K562 (cell line): ENCODE measurements at regions not wholly inside any gene's neighbourhood (a gene's known extent, or its start where the extent isn't known, plus 50 kb on each side); places are given as distances from the start of the nearest gene placed in this dataset.

ENCODE experiments used
- ATAC-seq: fragments of 200-7000 bp; cut with Tn5 transposase; 3 replicates; pipeline ENCODE4 v1.9.1; 2020; ENCODE audit warnings: moderate library complexity
- BruUV-seq: library from RNA; stranded (reverse); fragments of 400-500 nt; replicated peaks from 2 replicates; lab custom pipeline; 2021; lab: Mats Ljungman, UMichigan
- CTCF ChIA-PET: fragments of 300-600 bp; formaldehyde crosslinking; extraction: SDS; loops from one replicate; lab custom pipeline; 2021; ENCODE audit warnings: low intra/inter-chr PET ratio; lab: Yijun Ruan, JAX
- POLR2A ChIA-PET: fragments of 300-600, 350-650 bp; sonication (Branson Sonifier 250); formaldehyde crosslinking; extraction: SDS; loops from one replicate; lab custom pipeline; 2021; ENCODE audit warnings: antibody characterized with exemption, inconsistent platforms; lab: Yijun Ruan, JAX
- DNase-seq, 4 experiments: peaks; one replicate each; pipeline versions ENCODE4 v3.0.0 to v3.0.0-alpha.2; 2011 to 2018; ENCODE audit warnings: low spot score in 3 of 4, mixed read lengths in 3 of 4; ENCODE audit errors: extremely low read depth in 1 of 4
- FAIRE-seq: peaks from 2 replicates; lab custom pipeline; 2011; peaks lifted over from hg19 to GRCh38; lab: Jason Lieb, UNC
- H2AFZ ChIP-seq: 2 replicates; pipeline ENCODE4 v1.6.0; 2011; ENCODE audit warnings: low read depth, low read length, control low read depth, inconsistent platforms
- H3K27ac ChIP-seq: fragments of 200-600 bp; 3 replicates; pipeline ENCODE4 v1.8.0; 2011; ENCODE audit warnings: low read depth, mild to moderate bottlenecking, control low read depth, inconsistent platforms, low read length, moderate library complexity, mixed read lengths; ENCODE audit errors: extremely low read depth
- H3K27me3 ChIP-seq, 2 experiments: fragments of 300-600 bp in 1 of 2; 2 replicates in 1 of 2; 3 replicates in 1 of 2; pipeline versions ENCODE4 v1.6.0 to v1.8.0; 2011; ENCODE audit warnings: inconsistent platforms in 2 of 2, low read length in 2 of 2, mild to moderate bottlenecking in 1 of 2, mixed read lengths in 1 of 2, moderate library complexity in 1 of 2; ENCODE audit not compliant: control insufficient read depth in 2 of 2, insufficient read depth in 2 of 2
- H3K36me3 ChIP-seq: fragments of 300-600 bp; 3 replicates; pipeline ENCODE4 v1.8.0; 2011; ENCODE audit warnings: mild to moderate bottlenecking, low read length, inconsistent platforms; ENCODE audit not compliant: control insufficient read depth, insufficient read depth
- H3K4me1 ChIP-seq, 2 experiments: fragments of 200-600 bp in 1 of 2; replicated peaks in 1 of 2; 2 replicates in 1 of 2; 3 replicates in 1 of 2; pipeline versions ENCODE4 v1.5.1 to v1.8.0; 2011; ENCODE audit warnings: inconsistent platforms in 2 of 2, low read length in 2 of 2, mild to moderate bottlenecking in 1 of 2, mixed read lengths in 1 of 2, moderate library complexity in 1 of 2; ENCODE audit not compliant: control insufficient read depth in 2 of 2, insufficient read depth in 2 of 2
- H3K4me2 ChIP-seq: 2 replicates; pipeline ENCODE4 v1.6.1; 2011; ENCODE audit warnings: low read length, control low read depth, inconsistent platforms, mixed read lengths; ENCODE audit not compliant: insufficient read depth
- H3K4me3 ChIP-seq: fragments of 200-600 bp; sonication (generic), shearing (Covaris generic); 2 replicates; pipeline ENCODE4 v1.5.1; 2016; ENCODE audit warnings: control low read depth, inconsistent platforms
- H3K79me2 ChIP-seq: fragments of 200-600 bp; 3 replicates; pipeline ENCODE4 v1.8.0; 2011; ENCODE audit warnings: low read length, inconsistent platforms; ENCODE audit not compliant: control insufficient read depth, insufficient read depth
- H3K9ac ChIP-seq, 2 experiments: 2 replicates each; pipeline versions ENCODE4 v1.6.0 to v1.6.1; 2011; ENCODE audit warnings: low read depth in 2 of 2, low read length in 2 of 2, control low read depth in 1 of 2, inconsistent platforms in 1 of 2, mild to moderate bottlenecking in 1 of 2, mixed read lengths in 1 of 2; ENCODE audit not compliant: insufficient read depth in 1 of 2
- H3K9me1 ChIP-seq: one replicate; pipeline ENCODE4 v1.6.0; 2011; ENCODE audit warnings: inconsistent platforms, mild to moderate bottlenecking, low read length, moderate library complexity; ENCODE audit not compliant: control insufficient read depth, insufficient read depth
- H3K9me3 ChIP-seq: replicated peaks from 2 replicates; pipeline ENCODE4 v1.5.1; 2011; ENCODE audit warnings: low read depth, low read length, inconsistent platforms; ENCODE audit not compliant: control insufficient read depth, insufficient read depth
- H4K20me1 ChIP-seq: replicated peaks from 2 replicates; pipeline ENCODE4 v1.6.1; 2011; ENCODE audit warnings: low read length, inconsistent platforms, mixed read lengths; ENCODE audit not compliant: control insufficient read depth, insufficient read depth
- GATAD2B ChIP-seq: fragments of 450-650 bp; IDR thresholded peaks from 2 replicates; pipeline ENCODE4 v1.6.1; 2017; ENCODE audit warnings: mild to moderate bottlenecking, borderline replicate concordance
- KDM5B ChIP-seq: fragments of 200-600 bp; sonication (generic); IDR thresholded peaks from 2 replicates; pipeline ENCODE4 v1.6.1; 2012; ENCODE audit warnings: low read depth, mild to moderate bottlenecking, moderate library complexity, low read length, control low read depth, inconsistent platforms; ENCODE audit not compliant: insufficient replicate concordance
- KHSRP ChIP-seq: fragments of 450-650 bp; IDR thresholded peaks from 2 replicates; pipeline ENCODE4 v1.6.1; 2017
- NONO ChIP-seq, 2 experiments: fragments of 200-400 bp in 1 of 2; fragments of 450-650 bp in 1 of 2; formaldehyde crosslinking in 1 of 2; IDR thresholded peaks; 2 replicates each; pipeline ENCODE4 v1.6.1; 2017; ENCODE audit warnings: low read depth in 2 of 2, mild to moderate bottlenecking in 2 of 2, moderate library complexity in 2 of 2, low read length in 1 of 2
- PHF20 ChIP-seq: fragments of 450-650 bp; IDR thresholded peaks from 2 replicates; pipeline ENCODE4 v1.6.1; 2018; ENCODE audit not compliant: partially characterized antibody
- PRPF4 ChIP-seq: fragments of 200-400 bp; formaldehyde crosslinking; IDR thresholded peaks from one replicate; pipeline ENCODE4 v1.6.1; 2017; ENCODE audit warnings: low read length, low read depth, mild to moderate bottlenecking; ENCODE audit not compliant: insufficient read depth, poor library complexity, severe bottlenecking
- RBM14 ChIP-seq: fragments of 200-400 bp; formaldehyde crosslinking; IDR thresholded peaks from 2 replicates; pipeline ENCODE4 v1.6.1; 2018; ENCODE audit warnings: low read depth, mild to moderate bottlenecking, low read length, moderate library complexity, borderline replicate concordance; ENCODE audit not compliant: insufficient read depth
- STAT5B ChIP-seq: fragments of 250-450 bp; sonication (Bioruptor Pico); IDR thresholded peaks from 2 replicates; pipeline ENCODE4 v1.8.0; 2021; ENCODE audit warnings: mild to moderate bottlenecking, inconsistent platforms
- ZNF121 ChIP-seq: sonication (generic); formaldehyde crosslinking; conservative IDR thresholded peaks from 2 replicates; pipeline ENCODE4 v1.8.0; 2022; ENCODE audit warnings: missing genetic modification reagents
- ZNF232 ChIP-seq: sonication (generic); formaldehyde crosslinking; IDR thresholded peaks from 2 replicates; pipeline ENCODE4 v1.8.0; 2022; ENCODE audit warnings: mild to moderate bottlenecking, missing genetic modification reagents
- ZNF584 ChIP-seq: fragments of 200-800 bp; sonication (Bioruptor generic); IDR thresholded peaks from 2 replicates; pipeline ENCODE4 v1.6.1; 2016; ENCODE audit warnings: low read depth, mild to moderate bottlenecking, missing genetic modification characterization, missing compliant biosample characterization
- ZNF79 ChIP-seq: fragments of 250-450 bp; sonication (Bioruptor Pico); IDR thresholded peaks from 2 replicates; pipeline ENCODE4 v1.4.0; 2020; ENCODE audit warnings: low read depth, mild to moderate bottlenecking, moderate library complexity
- WGBS: fragments of 100-300 bp; shearing (Covaris generic); methylation state at CpG from one replicate; pipeline ENCODE4 v1.1.6; 2016; ENCODE audit warnings: low coverage, mixed read lengths; ENCODE audit not compliant: insufficient coverage; ENCODE audit errors: missing lambda C conversion rate; 5-methylcytosine and 5-hydroxymethylcytosine counted together
- in situ Hi-C: fragments of 300-500 bp; cut with MboI; formaldehyde crosslinking; loops from 4 replicates; pipeline ENCODE4 v1.15.0; 2018; ENCODE audit warnings: inconsistent platforms, mixed read lengths
- intact Hi-C: fragments of 100-400 bp; cut with micrococcal nuclease; formaldehyde crosslinking; loops from 2 replicates; pipeline ENCODE4 v1.14.2; 2022
- TF ChIP-seq, protein P1 (sequence below): fragments of 450-650 bp; IDR thresholded peaks from 2 replicates; pipeline ENCODE4 v1.6.1; 2018; ENCODE audit warnings: mild to moderate bottlenecking, low read depth; ENCODE audit not compliant: partially characterized antibody
- TF ChIP-seq, protein P2 (sequence below), 2 experiments: IDR thresholded peaks; 2 replicates each; pipeline ENCODE4 v1.6.1; 2012; ENCODE audit warnings: improper control_type of control experiment in 2 of 2, low read depth in 2 of 2, low read length in 2 of 2, borderline replicate concordance in 1 of 2
- TF ChIP-seq, protein P3 (sequence below): sonication (generic); formaldehyde crosslinking; IDR thresholded peaks from 2 replicates; pipeline ENCODE4 v1.8.0; 2022; ENCODE audit warnings: missing genetic modification reagents, mild to moderate bottlenecking, borderline replicate concordance
- TF ChIP-seq, protein P4 (sequence below): fragments of 250-450 bp; sonication (Bioruptor Pico); IDR thresholded peaks from 2 replicates; pipeline ENCODE4 v1.8.0; 2021; ENCODE audit warnings: borderline replicate concordance, mild to moderate bottlenecking, moderate library complexity; ENCODE audit not compliant: poor library complexity, severe bottlenecking

DNA sequence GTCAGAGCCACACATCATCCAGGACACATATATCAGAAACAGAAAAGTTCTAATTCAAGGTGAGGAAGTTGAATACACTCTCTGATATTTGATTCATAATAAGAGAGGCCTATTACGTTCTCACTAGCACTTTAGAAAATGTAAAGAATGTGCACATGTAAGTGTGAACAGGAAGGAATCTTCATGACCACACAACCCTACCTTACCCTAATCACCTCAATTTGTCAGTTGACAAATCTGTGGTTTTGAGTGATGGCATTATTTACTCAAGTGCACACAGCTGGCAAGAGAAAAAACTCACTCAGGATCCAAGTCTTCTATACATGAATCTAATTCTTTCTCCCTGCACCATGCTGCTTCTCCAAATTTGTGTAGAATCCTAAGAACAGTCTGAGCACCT, 445.8 kb downstream of the SUCLA2 start:
- intact Hi-C loops = no loop called here
- Histone ChIP-seq H3K4me3 (no peak overlapping the region), H3K79me2 (no peaks in the 10 kb centered on the region), H3K4me1 (no peaks in the 10 kb centered on the region), H3K9ac (no peak overlapping the region), H3K9me1 (no peaks in the 10 kb centered on the region), H2AFZ (no peak overlapping the region), H3K9me3 (no peaks in the 10 kb centered on the region), H4K20me1 (no peaks in the 10 kb centered on the region), H3K36me3 (no peaks in the 10 kb centered on the region), H3K27ac (no peak overlapping the region), H3K4me2 (no peak overlapping the region), H3K27me3 (no peaks in the 10 kb centered on the region)
- no peak for ATAC-seq
- CTCF ChIA-PET = no interaction called here
- no peak for FAIRE-seq
- POLR2A ChIA-PET = no interaction called here
- DNase-seq = no peak
- WGBS = 0% methylated on average over 1 of the region's 1 CpG
- BruUV-seq = no TSS peak
- in situ Hi-C loops = no loop called here
- TF ChIP-seq RBM14 (no peak), KDM5B (no peak), STAT5B (CRISPR knock-in tag) (no peak), PRPF4 (no peak), ZNF232 (CRISPR knock-in tag) (no peak), ZNF584 (no peak), GATAD2B (no peak), NONO (IDR thresholded peaks at IDR 0.05; ENCODE audit: low read depth in 2 of 2, low read length in 1 of 2) (no peak), PHF20 (no peak), ZNF121 (CRISPR knock-in tag) (no peak), ZNF79 (CRISPR knock-in tag) (no peak), KHSRP (no peak)
- TF ChIP-seq, protein P1, sequence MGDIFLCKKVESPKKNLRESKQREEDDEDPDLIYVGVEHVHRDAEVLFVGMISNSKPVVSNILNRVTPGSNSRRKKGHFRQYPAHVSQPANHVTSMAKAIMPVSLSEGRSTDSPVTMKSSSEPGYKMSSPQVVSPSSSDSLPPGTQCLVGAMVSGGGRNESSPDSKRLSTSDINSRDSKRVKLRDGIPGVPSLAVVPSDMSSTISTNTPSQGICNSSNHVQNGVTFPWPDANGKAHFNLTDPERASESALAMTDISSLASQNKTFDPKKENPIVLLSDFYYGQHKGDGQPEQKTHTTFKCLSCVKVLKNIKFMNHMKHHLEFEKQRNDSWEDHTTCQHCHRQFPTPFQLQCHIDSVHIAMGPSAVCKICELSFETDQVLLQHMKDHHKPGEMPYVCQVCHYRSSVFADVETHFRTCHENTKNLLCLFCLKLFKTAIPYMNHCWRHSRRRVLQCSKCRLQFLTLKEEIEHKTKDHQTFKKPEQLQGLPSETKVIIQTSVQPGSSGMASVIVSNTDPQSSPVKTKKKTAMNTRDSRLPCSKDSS = no peak
- TF ChIP-seq, protein P2, sequence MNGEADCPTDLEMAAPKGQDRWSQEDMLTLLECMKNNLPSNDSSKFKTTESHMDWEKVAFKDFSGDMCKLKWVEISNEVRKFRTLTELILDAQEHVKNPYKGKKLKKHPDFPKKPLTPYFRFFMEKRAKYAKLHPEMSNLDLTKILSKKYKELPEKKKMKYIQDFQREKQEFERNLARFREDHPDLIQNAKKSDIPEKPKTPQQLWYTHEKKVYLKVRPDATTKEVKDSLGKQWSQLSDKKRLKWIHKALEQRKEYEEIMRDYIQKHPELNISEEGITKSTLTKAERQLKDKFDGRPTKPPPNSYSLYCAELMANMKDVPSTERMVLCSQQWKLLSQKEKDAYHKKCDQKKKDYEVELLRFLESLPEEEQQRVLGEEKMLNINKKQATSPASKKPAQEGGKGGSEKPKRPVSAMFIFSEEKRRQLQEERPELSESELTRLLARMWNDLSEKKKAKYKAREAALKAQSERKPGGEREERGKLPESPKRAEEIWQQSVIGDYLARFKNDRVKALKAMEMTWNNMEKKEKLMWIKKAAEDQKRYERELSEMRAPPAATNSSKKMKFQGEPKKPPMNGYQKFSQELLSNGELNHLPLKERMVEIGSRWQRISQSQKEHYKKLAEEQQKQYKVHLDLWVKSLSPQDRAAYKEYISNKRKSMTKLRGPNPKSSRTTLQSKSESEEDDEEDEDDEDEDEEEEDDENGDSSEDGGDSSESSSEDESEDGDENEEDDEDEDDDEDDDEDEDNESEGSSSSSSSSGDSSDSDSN (IDR thresholded peaks at IDR 0.05; ENCODE audit: borderline replicate concordance in 1 of 2, low read depth in 2 of 2, low read length in 2 of 2) = no peak
- TF ChIP-seq, protein P3, sequence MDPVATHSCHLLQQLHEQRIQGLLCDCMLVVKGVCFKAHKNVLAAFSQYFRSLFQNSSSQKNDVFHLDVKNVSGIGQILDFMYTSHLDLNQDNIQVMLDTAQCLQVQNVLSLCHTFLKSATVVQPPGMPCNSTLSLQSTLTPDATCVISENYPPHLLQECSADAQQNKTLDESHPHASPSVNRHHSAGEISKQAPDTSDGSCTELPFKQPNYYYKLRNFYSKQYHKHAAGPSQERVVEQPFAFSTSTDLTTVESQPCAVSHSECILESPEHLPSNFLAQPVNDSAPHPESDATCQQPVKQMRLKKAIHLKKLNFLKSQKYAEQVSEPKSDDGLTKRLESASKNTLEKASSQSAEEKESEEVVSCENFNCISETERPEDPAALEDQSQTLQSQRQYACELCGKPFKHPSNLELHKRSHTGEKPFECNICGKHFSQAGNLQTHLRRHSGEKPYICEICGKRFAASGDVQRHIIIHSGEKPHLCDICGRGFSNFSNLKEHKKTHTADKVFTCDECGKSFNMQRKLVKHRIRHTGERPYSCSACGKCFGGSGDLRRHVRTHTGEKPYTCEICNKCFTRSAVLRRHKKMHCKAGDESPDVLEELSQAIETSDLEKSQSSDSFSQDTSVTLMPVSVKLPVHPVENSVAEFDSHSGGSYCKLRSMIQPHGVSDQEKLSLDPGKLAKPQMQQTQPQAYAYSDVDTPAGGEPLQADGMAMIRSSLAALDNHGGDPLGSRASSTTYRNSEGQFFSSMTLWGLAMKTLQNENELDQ (CRISPR knock-in tag) = no peak
- TF ChIP-seq, protein P4, sequence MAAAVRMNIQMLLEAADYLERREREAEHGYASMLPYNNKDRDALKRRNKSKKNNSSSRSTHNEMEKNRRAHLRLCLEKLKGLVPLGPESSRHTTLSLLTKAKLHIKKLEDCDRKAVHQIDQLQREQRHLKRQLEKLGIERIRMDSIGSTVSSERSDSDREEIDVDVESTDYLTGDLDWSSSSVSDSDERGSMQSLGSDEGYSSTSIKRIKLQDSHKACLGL (CRISPR knock-in tag) = no peak
